Cardiac muscle cell (in vitro differentiated cells and primary cell): ENCODE measurements at regions not wholly inside any gene's neighbourhood (a gene's known extent, or its start where the extent isn't known, plus 50 kb on each side); places are given as distances from the start of the nearest gene placed in this dataset.
"Not testable (repeated sequence)": the region's sequence is repeated elsewhere in the genome, so short reads cannot be mapped to it uniquely, and the experiment has no call there.

Experiments used
- DNase-seq, 2 donors: peaks; one replicate each; pipeline versions ENCODE4 v3.0.0 to v3.0.0-alpha.2; 2010 to 2017; ENCODE audit warnings: low read depth in 1 of 2, low spot score in 1 of 2
- H3K27ac ChIP-seq: fragments of 200-600 bp; sonication (generic); 2 replicates; pipeline ENCODE4 v1.5.1; 2016
- H3K27me3 ChIP-seq: fragments of 200-600 bp; sonication (generic); 2 replicates; pipeline ENCODE4 v1.6.0; 2016; ENCODE audit warnings: control low read depth
- H3K36me3 ChIP-seq: fragments of 200-600 bp; sonication (generic); 2 replicates; pipeline ENCODE4 v1.5.1; 2016; ENCODE audit warnings: control low read depth
- H3K4me1 ChIP-seq: fragments of 200-600 bp; sonication (generic); 2 replicates; pipeline ENCODE4 v1.8.1; 2017; ENCODE audit warnings: low read depth, mild to moderate bottlenecking, mixed run types
- H3K4me3 ChIP-seq: fragments of 200-600 bp; sonication (generic); 2 replicates; pipeline ENCODE4 v1.5.1; 2016; ENCODE audit warnings: mild to moderate bottlenecking
- H3K9me3 ChIP-seq: fragments of 200-600 bp; sonication (generic); 2 replicates; pipeline ENCODE4 v1.5.1; 2017; ENCODE audit warnings: low read depth, mild to moderate bottlenecking, control low read depth
- CTCF ChIP-seq: IDR thresholded peaks from 2 replicates; pipeline ENCODE4 v1.5.1; 2012; ENCODE audit warnings: low read depth, mild to moderate bottlenecking, low read length

DNA sequence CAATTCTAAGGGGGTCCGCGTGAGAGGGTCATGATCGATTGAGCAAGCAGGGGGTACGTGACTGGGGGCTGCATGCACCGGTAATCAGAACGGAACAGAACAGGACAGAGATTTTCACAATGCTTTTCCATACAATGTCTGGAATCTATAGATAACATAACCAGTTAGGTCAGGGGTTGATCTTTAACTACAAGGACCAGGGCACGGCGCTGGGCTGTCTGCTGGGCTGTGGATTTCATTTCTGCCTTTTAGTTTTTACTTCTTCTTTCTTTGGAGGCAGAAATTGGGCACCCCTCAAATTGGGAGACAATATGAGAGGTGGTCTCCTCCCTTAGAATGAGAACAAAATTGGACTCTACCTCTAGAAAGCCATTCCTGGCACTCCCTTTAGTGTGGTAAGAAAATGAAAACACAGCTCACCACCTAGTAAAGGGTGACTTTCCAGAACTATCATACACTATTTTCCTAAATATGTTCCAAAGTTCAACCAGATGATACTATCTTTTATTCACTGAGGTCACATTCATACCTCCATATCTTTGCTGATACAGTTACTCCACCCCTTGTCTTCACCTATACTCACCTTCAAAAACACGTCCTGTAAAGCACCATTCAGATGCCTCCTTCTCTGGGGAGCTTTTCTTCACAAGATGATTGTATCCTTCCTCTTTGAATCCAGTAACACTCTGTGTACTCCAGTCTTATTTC, 1058.3 kb upstream of the SLIT2 start:
- Histone ChIP-seq H3K9me3 (no peaks in the 10 kb centered on the region), H3K4me3 (no peak overlapping the region), H3K36me3 (no peaks in the 10 kb centered on the region), H3K27ac (no peak overlapping the region), H3K4me1 (peaks cover 4% of the 10 kb centered on the region), H3K27me3 (no peaks in the 10 kb centered on the region)
- DNase-seq, result no peak
- no peak for TF ChIP-seq CTCF

- no peaks in the 10 kb centered on the region for H3K36me3 ChIP-seq
- no peak for DNase-seq
- H3K4me1 ChIP-seq, result peaks cover 4% of the 10 kb centered on the region
- H3K4me3 ChIP-seq, result no peak overlapping the region
- no peaks in the 10 kb centered on the region for H3K27me3 ChIP-seq
- H3K27ac ChIP-seq, result no peak overlapping the region
- no peaks in the 10 kb centered on the region for H3K9me3 ChIP-seq
- TF ChIP-seq CTCF, result no peak
Observed at GRCh38 chr4:19191979-19192650, 1059.6 kb upstream of the SLIT2 start.

DNA sequence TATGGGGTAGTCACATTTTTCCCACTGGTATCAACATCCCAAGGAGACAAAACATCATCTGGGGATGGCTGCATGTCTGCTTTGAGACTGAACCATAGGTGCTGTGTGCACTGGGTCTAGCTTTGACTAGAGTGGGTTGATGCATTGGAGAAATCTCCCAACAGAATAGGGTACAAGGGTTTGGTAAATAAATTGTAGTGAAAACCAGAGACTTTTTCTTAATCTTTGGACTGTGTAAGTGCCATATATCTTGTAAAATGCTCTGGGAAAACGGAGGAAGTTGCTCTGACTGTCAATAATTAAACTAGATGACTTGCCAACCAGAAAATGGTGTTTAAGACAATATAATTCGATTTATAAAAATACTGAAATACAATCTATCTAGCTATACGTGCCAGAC, 1064.0 kb upstream of the SLIT2 start:
- Histone ChIP-seq H3K27me3 (no peaks in the 10 kb centered on the region), H3K27ac (no peak overlapping the region), H3K9me3 (no peaks in the 10 kb centered on the region), H3K4me1 (peaks cover 11% of the 10 kb centered on the region), H3K4me3 (no peak overlapping the region), H3K36me3 (no peaks in the 10 kb centered on the region)
- no peak for TF ChIP-seq CTCF
- no peak for DNase-seq

- Histone ChIP-seq H3K9me3 (no peaks in the 10 kb centered on the region), H3K27ac (no peak overlapping the region), H3K4me1 (peaks cover 11% of the 10 kb centered on the region), H3K4me3 (no peak overlapping the region), H3K27me3 (no peaks in the 10 kb centered on the region), H3K36me3 (no peaks in the 10 kb centered on the region)
- TF ChIP-seq CTCF, result no peak
- peak in 1 of 2 donors; percentile 43 for DNase-seq
Observed at GRCh38 chr4:19187096-19187495, 1064.6 kb upstream of the SLIT2 start.

DNA sequence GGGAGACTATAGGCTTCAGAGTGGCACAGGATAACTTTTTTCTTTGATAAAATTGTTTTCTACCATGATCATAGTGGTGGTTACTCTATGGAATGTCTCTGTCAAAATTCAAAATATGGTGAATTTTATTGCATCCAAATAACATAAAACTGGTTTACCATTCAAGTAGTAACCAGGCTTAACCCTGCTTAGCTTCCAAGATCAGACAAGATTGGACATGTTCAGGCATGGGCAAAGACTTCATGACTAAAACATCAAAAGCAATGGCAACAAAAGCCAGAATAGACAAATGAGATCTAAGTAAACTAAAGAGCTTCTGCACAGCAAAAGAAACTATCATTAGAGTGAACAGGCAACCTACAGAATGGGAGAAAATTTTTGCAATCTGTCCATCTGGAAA, 1070.1 kb upstream of the SLIT2 start:
- not testable (repeated sequence) for H3K9me3 ChIP-seq, H3K27me3 ChIP-seq, H3K4me3 ChIP-seq, H3K4me1 ChIP-seq, DNase-seq, H3K36me3 ChIP-seq, H3K27ac ChIP-seq

DNA sequence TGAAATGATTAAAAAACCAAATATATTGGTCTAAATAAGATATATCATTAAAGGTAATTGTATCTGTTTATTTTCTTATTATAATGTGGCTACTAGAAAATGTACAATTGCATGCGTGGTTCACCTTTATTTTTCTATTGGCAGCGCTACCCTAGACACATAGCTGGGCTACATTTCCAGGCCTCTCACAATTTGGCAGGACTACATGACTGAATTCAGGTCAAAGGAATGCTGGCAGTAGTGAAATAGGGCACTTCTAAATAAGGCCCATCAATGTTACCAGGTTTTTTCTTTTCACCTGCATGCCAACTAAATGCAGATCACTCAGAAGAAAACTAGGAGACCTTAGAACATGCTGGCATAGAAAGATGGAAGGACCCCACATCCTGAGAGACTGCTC, 1072.9 kb upstream of the SLIT2 start:
- Histone ChIP-seq H3K27me3 (no peaks in the 10 kb centered on the region), H3K36me3 (no peaks in the 10 kb centered on the region), H3K9me3 (no peaks in the 10 kb centered on the region), H3K4me1 (no peaks in the 10 kb centered on the region), H3K4me3 (no peak overlapping the region), H3K27ac (no peak overlapping the region)
- no peak for DNase-seq
- no peak for TF ChIP-seq CTCF
